COLO829 (cell line): ENCODE measurements at regions not wholly inside any gene's neighbourhood (a gene's known extent, or its start where the extent isn't known, plus 50 kb on each side); places are given as distances from the start of the nearest gene placed in this dataset.

ENCODE experiments used
- DNase-seq: peaks from one replicate; pipeline ENCODE4 v3.0.0; 2012; ENCODE audit warnings: low spot score

DNA sequence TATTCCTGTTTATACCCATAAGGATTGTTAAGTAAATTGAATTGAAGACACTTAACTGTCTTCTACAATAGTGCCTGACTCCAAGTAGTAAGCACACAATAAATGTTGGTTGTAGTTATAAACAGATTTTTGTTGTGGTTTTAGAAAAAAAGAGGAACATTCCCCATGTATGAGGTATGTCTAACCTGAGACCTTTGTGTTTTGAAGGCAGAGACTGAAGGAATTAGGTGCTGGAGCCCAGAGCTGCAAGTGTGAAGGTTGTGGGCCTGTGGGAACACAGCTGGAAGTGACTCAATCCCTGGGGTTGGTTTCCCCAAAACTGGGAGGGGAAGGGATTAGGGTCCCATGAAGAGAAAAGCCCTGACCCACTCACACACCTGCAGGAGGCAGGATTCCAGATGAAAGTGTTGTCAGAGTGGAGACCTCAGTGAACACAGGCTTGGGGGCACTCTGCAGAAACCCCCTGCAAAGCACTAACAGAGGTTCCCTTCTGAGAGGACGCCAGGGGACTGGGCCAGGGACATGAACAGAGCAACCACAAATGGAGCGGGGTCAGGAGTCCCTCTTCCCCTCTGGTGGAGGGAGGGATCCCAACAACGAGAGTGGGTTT is 265.1 kb upstream of the KLF14 start:
- no peak for DNase-seq

DNA sequence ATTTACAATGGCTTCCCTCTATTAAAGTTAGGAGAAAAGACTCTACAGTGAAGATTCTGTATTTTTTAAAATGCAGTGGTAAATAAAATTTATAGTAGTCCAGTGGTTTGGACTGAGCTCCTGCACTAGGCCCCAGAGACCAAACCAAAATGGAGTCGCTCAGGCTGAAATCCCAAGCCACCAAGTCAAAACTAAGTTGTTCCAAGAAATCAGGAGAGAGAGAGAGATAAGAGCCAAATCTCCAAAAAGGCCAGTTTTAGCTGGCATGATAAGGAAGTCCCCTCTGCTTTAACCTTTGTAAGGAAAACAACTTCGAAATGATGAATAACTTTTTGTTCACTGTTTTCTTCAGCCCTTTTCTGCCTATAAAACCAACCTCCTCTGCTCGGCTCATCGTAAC is 265.9 kb upstream of the KLF14 start:
- no peak for DNase-seq

DNA sequence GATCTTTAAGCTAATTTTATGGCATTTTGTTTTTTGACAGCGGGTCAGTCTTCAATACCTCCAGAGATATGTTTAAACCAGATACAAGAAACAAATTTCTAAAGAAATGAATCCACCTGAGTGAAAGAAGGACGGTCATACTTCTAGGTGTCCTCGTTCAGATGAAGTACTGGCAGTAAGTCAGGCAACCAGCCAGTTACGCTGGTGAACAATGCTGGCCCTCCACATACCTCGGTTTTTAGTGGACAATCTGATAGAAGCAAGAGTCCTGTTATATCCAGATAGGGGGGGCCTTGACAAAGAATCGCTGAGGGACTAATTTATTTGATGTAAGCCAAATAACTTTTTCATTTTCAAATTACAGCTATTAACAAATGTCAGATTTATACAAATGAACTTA is 266.4 kb upstream of the KLF14 start:
- DNase-seq, result no peak

DNA sequence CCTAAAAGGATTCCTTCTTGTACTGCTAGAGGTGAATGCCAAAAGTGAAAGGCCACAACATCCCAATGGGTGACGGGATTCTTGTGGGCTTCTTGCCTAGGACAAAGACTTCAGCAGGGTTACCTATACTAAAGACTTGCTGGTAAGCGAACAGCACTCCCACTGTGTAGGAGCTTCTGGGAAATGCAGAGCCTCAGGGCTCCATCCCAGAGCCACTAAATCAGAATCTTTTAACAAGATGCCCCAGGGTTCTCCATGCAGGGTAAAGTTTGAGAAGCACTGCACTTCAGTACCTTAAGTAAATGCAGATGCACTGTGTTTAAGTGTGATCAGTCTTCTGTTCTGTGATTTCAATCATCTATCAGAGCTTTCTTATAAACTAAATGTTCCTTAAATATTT is 266.9 kb upstream of the KLF14 start:
- DNase-seq, result no peak

DNA sequence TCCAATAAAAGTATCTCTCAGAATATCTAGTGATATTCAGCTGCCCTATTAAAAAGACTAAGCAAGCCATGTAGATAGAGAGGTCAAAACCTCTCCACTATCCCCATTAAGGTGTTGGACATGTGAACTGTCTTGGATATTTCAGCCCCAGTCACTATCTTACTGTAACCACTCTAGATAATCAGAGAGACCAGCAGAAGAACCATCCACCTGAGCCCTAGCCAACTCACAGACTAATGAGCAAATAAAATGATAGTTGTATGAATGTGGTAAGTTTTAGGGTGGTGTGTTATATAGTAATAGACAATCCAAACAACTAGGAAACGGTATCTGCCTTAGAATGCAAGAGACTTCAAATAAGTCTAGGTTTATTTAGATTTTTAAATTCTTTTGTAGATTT is 268.6 kb upstream of the KLF14 start:
- DNase-seq, result no peak

DNA sequence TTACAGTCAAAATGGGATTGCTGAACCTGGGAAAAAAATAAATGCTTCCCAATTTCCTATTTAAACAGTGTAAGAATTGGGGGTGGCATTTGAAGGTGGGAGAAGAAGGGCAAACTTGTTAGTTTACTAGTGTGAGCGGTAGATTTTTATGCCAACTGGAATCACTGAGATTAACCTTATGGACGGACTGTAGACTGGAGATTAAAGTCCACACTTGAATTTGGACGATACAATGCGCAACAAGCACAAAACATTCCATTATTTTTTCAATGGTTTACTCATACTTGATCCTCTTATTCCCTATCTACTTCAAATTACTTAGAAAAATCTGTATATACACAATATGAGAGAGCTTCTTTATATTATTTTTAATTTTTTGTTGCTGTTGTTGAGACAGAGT is 269.6 kb upstream of the KLF14 start:
- no peak for DNase-seq

DNA sequence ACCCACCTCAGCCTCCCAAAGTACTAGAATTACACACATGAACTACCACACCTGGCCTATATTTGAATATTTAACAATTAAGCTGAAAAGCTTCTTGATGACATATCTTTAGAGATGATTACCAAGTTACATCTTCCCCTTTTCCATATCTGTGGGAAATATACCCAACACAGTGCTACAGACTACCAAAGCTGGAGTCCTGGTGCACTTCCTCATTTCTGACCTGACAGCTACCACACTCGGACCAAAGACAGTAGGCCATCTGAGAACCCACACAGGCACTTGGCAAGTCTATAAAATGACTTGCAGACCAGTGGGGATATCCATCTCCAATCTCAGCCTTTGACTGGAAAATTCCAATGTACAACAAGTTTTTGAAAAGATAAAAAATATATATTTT is 270.4 kb upstream of the KLF14 start:
- no peak for DNase-seq

DNA sequence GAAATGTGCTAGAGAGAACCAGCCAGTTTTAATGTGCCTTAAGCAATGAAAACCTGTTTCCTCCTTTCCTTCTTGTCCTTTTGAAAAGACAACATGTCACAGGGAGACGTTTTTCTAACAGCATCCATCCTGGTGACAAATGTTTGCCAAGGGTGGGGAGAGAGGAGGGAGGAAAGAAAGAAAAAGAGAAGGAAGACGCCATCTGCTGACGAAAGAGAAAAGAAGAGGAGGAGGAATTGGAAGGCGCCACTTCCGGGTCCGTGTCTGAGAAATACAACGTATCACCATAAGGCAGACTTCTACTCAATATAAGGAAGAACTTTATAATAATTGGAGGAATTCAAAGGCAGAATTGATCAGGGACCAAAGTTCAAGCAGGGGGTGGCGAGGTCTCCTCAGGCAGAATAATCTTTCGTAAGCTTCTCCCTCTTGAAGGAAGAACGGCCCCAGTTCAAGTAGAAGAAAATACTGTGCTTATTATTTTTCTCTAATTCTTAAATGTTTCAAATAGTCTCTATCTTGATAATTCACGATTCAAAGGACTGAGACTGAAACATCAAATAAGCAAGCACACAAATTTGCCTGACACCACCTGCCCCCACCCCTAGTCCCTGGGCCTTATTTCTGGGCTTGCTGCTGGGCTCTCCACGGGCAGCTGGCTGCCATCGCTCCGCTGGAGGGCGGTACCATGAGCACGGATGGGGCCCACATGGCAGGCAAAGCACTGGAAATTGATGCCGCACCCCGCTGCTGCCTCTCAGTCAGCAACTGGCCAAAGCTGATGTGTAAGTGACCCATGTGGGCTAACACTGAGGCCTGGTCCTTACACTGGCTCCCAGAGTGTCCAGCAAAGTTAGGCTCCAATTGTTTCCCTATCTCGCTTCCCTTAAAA is 273.7 kb upstream of the KLF14 start:
- peak; percentile 87 for DNase-seq

DNA sequence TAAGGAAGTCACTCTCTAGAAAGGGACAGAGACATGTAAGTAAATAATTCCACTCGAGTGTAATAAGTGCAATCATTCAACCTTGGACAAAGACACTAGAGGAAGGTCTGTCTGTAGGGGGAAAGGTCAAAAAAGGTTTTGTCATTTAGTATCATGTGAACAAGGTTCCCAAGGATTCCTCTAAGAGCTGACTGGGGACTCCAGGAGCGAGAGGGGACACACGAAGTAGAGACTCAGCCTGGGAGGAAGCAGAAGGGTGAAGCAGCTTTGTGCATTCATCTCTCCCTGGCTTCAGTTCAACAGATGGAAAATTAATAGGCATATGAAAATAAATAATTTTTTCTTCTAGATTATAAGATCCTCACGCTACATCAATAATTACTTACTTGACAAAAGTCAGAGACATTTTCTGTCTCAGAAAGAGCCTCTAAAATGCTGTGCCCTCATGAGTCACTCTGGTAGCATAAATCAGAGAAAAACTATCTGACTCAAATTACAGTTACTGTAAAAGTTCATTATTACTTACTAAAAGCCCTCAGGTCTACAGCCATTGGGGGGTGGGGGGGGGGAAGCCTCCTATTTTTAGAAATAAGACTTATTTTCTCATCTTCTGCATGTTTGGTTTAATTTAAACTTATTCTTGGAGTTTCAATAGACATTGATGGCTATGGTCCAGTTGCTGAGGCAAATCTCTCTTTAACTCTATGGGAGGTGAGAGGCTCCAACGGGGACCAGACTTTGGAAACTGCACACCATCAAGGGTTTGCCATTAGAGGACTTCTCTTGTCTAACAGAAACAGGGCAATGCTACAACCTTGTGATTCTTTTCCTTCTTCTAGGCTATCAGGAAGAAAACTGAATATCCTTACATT is 275.1 kb upstream of the KLF14 start:
- DNase-seq, result peak; percentile 83

DNA sequence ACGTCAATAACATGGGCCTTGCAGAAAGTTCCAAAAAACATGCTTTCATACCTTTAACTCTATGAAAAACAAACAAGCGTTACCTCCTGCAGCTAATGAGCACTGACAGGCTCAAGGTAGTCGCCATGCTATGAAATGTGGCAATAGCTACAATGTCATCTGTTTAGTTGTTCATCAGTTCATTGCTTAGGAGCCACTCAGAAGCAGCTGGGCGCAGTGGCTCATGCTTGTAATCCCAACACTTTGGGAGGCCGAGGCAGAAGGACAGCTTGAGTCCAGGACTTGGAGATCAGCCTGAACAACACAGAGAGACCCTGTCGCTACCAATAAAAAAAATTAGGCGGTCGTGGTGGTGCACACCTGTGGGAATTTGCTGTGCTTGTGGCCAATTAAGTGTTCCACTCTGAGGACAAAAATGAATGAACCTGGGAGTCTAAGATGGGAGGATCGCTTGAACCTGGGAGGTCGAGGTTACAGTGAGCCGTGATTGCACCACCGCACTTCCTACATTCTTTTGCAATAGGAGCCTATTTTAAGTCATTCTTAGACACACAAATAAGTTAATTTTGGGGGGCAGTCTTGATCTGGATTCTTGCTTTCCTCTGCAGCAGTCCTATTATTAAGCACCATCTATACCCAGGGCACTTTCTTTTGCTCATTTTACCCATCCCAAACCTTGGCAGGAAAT is 276.2 kb upstream of the KLF14 start:
- DNase-seq, result no peak

DNA sequence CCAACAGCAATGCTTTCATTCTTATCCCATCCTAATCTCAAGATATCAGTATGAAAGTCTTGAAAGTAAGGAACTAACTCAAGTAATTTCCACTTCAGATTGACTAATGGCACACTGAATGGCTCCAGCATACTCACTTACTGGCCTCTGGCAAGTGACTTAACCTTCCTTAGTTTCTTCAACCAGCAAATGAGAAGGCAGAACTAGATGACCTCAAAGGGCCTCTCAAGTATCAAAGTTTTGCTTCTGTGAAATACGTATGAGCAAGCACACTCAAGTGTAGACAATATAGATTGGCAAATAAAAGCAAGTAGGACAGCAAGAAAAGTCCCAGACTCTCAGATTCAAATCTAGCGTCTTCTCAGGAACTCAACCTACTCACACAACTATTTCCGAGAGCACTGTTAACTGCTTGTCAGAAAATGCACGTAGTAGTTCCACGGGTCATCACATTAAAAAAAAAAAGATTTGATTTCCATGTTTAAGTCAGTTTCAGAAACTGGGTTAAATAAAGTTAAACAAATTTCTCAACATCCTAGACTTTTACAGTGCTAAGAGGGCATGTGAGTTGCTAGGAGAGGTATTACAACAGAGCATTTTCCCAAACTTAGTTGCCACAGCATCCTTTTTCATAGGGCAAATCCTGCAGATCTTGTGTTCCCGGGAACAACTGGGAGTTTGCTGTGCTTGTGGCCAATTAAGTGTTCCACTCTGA is 276.9 kb upstream of the KLF14 start:
- no peak for DNase-seq

DNA sequence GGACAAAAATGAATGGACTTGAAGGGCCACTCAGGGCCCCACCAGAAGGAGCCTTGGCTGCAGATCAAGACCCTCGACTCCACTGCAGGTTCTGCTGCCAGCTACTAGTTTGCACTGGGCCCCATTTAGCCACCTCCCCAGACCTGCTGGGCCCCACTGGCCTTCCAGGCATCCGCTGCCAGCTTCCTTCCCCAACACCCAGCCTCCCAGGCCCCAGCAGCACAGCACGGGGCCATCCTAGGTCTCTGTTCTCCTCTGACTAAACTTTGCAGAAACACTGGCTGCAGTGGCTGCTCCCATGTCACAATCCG is 277.4 kb upstream of the KLF14 start:
- DNase-seq, result no peak

DNA sequence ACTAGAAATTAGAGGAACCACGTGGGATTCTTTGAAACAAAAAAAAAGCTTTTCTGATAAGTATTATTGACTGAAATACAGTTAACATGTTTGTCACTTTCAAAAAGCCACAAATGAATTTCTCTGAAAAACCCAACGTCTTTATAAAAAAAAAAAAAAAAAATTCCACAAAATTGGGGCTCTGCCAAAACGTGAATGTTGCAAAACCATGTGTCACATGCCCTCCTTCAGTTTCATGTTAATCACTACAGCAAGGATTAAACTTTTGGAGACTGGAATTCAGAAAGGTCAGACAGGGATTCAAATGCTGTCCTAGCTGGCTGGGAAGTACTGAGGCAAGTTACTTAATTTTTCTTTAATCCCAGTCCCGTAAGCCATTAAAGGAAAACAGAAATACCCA is 278.0 kb upstream of the KLF14 start:
- peak; percentile 99 for DNase-seq

DNA sequence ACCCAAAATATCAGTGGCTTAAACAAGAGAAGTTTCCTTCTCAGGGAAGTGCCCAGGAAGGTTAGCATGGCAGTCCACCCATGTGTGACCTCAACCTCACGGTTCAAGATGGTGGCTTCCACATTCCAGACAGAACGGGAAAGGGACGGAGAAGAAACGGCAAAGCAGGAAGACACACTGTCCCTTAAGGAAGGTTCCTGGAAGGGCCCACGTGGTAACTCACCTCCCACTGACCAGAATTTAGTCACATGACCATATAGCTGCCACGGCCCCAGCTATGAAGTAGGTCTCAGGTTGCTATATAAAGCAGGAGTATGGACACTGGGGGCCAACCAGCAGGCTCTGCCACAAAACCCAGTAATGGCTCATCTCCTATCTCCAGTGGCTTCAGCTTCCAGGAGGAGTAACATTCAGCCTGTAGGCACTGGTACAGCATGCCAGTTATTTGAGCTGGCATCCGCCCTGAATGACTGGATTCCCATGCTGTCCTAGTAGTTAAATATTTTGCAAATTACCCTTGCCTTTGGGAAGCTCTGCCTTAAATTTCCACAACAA is 278.5 kb upstream of the KLF14 start:
- DNase-seq, result peak; percentile 42

DNA sequence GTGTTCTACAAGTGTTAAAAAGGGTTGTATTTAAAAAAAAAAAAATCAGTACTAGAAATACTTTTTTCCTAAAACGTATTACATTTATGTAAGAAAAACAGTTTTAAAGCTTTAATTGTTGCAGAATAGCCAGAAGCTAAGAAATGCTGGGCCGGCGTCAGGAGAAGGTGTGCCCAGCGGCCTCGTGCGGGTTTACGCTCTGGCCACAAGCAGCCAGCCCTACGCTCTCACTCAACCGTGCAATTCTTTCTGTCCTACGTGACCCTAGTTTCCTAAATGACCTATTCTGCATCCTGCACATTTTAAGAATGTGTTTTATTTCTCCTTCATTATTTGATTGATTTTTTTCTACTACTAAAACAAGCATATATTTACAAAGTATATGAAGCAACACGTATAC is 279.7 kb upstream of the KLF14 start:
- DNase-seq, result no peak

DNA sequence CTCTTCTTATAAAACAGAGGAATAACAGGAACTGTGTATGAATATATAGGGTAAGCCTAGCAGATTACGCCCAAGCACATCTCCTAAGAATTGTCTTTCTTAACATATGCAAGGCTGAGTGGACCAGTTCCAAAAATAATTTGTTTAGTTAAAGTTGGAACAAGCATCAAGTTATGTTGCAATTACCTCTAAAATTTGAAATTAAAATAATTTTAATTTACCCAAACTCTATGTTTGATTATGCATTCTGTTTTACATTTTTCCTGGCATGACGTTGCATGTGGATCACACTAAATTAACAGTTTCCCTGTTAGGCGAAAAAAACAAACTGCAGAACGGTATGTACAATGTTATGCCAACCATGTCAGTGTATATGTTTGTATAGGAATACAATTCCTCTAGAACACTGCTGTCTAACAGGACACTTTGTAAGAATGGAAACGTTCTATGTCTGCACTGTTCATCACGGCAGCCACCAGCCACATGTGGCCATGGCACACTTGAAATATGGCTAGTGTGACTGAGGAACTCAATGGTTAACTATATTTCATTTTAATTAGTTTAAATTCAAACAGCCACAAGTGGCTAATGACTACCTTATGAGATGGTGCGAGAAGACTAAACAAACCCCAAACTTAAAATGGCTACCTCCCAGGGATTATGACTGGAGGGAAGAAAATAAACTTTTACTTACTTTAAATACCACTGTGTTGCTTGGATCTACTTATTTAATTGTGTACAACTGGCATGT is 281.1 kb upstream of the KLF14 start:
- no peak for DNase-seq

DNA sequence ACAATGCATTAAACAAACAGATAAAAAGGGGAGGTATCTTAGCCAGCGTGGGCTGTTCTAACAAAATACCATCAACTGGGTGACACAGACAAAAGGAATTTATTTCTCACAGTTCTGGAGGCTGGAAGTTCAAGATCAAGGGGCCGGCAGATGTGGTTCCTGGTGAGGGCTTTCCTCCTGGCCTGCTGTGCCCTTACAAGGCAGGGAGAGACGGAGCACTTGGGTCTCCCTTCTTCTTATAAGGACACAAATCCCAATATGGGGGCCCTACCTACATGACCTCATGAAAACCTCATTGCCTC is 281.6 kb upstream of the KLF14 start:
- DNase-seq, result peak; percentile 69

DNA sequence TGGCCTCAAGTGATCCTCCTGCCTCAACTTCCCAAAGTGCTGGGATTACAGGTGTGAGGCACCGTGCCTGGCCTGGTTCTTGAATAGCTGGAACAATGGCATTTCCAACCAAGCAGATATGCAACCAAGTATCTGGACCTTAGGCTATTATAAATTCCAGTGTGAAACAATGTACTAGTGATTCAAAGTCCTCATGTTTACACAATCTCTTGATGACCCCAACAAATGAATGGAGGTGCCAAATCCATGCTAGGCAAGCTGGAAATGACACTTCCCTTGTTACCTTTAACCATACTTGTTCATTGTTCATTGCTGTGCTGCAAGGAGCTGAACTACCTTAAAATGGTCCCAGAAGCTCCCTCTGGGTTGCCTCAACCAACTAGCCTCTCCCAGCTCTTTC is 282.2 kb upstream of the KLF14 start:
- peak; percentile 47 for DNase-seq

DNA sequence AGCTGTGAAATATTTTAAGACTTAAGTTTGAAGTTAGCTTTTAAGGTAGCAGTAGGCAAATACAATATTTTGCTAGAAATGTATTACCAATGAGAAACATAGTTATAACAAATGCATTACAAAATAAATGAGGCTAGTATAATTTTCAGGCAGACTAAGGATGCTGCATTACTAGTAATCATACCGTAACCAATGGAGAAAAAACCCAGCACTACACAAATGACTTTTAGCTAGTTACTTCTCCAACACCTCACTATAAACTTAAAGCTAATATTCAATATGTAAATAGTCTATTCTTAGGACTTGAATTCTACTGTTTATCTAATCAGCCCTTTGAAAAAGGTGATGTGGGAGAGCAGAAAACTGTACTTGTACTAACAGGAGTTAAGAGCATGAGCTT is 285.3 kb upstream of the KLF14 start:
- DNase-seq, result no peak

DNA sequence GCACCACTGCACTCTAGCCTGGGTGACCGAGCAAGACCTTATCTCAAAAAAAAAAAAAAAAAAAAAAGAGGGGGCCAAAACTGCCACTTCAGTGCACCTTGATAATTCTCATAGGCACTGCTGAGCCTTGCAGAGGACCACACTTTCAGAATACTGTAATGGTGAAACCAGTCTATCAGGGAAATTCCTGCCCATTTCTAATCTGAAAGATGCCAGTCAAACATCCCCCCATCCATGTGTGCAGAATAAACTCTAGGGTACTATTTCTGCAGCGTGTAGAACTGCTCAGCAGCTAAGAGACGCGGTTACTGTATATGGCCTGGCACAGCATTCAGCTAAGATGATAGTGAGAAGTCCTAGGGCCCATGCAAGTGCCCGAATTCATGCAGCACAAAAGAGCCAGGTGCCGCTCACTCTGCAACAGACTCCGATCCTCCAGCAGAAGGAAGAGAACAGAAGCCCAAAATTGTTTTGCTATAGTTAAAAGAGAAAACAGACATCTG is 286.8 kb upstream of the KLF14 start:
- no peak for DNase-seq

DNA sequence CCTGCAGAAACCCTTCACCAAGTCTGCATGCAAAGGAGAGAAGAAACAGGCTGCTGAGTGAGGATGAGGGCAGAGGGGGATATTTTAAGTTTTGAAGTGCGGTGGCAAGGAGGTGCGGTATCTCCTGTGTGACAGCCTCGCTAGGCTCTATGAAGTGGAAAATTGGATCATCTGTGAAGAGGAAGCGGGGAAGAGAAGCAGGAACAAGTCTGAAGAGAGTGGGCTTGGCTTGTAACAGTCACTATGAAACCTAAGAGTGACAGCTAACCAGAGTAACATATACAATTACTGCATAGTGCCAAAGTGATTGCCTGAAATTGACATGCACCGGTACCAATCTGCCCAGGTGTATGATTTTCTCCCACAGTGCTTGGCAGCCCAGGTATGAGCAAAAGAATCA is 287.5 kb upstream of the KLF14 start:
- DNase-seq, result no peak
